ENCODE measurements at regions not wholly inside any gene's neighbourhood (a gene's known extent, or its start where the extent isn't known, plus 50 kb on each side); places are given as distances from the start of the nearest gene placed in this dataset.

- no peaks in the 10 kb centered on the region for H4K20me1 ChIP-seq (ENCODE audit: insufficient read depth, low read length)
- no peaks in the 10 kb centered on the region for H3K27me3 ChIP-seq (ENCODE audit: insufficient read depth, low read length, poor library complexity)
- no peak overlapping the region for H2AFZ ChIP-seq (ENCODE audit: low read depth, low read length)
- H3K9ac ChIP-seq (ENCODE audit: low read depth, low read length), result no peak overlapping the region
- H3K36me3 ChIP-seq (ENCODE audit: insufficient read depth, low read length), result no peaks in the 10 kb centered on the region
- DNase-seq (no peak), ATAC-seq (ENCODE audit: insufficient read depth, low read depth) (no peak)
- H3K79me2 ChIP-seq (ENCODE audit: insufficient read depth, low read length), result no peaks in the 10 kb centered on the region
- no peak overlapping the region for H3K27ac ChIP-seq (ENCODE audit: low read length)
- H3K4me2 ChIP-seq (ENCODE audit: insufficient read depth, low read length), result no peak overlapping the region
- peaks cover 31% of the 10 kb centered on the region for H3K4me1 ChIP-seq (ENCODE audit: insufficient read depth, low read length)
- no peak overlapping the region for H3K4me3 ChIP-seq (ENCODE audit: low read depth in 1 of 2, low read length in 2 of 2)
- TF ChIP-seq CTCF (IDR thresholded peaks at IDR 0.05; ENCODE audit: borderline replicate concordance, extremely low read depth, low read length, poor library complexity, severe bottlenecking) (no peak), EZH2 (IDR thresholded peaks at IDR 0.05; ENCODE audit: borderline replicate concordance, low read depth, low read length, severe bottlenecking) (no peak)
- no peaks in the 10 kb centered on the region for H3K9me3 ChIP-seq (ENCODE audit: insufficient read depth, low read length, severe bottlenecking)
These were observed 108.7 kb upstream of the SSBP2 start for GRCh38 chr5:81859624-81860023.

GRCh38 chr5:81856948-81857928, 106.3 kb upstream of the SSBP2 start:
- no peak overlapping the region for H2AFZ ChIP-seq (ENCODE audit: low read depth, low read length)
- DNase-seq, result peak; percentile 45

GRCh38 chr5:81855591-81855990, 104.7 kb upstream of the SSBP2 start:
- peak overlapping the region; percentile 20 for H3K27ac ChIP-seq (ENCODE audit: low read length)
- no peaks in the 10 kb centered on the region for H4K20me1 ChIP-seq (ENCODE audit: insufficient read depth, low read length)
- H3K36me3 ChIP-seq (ENCODE audit: insufficient read depth, low read length), result no peaks in the 10 kb centered on the region
- H2AFZ ChIP-seq (ENCODE audit: low read depth, low read length), result no peak overlapping the region; the same call in 1 of the 2 replicates
- H3K4me3 ChIP-seq (ENCODE audit: low read depth in 1 of 2, low read length in 2 of 2), result no peak overlapping the region
- H3K4me1 ChIP-seq (ENCODE audit: insufficient read depth, low read length), result peaks cover 54% of the 10 kb centered on the region
- H3K9me3 ChIP-seq (ENCODE audit: insufficient read depth, low read length, severe bottlenecking), result no peaks in the 10 kb centered on the region
- TF ChIP-seq CTCF (IDR thresholded peaks at IDR 0.05; ENCODE audit: borderline replicate concordance, extremely low read depth, low read length, poor library complexity, severe bottlenecking) (no peak), EZH2 (IDR thresholded peaks at IDR 0.05; ENCODE audit: borderline replicate concordance, low read depth, low read length, severe bottlenecking) (no peak)
- peaks cover 19% of the 10 kb centered on the region for H3K79me2 ChIP-seq (ENCODE audit: insufficient read depth, low read length)
- peak overlapping the region; percentile 75; the same call in 1 of the 2 replicates for H3K4me2 ChIP-seq (ENCODE audit: insufficient read depth, low read length)
- no peaks in the 10 kb centered on the region for H3K27me3 ChIP-seq (ENCODE audit: insufficient read depth, low read length, poor library complexity)
- H3K9ac ChIP-seq (ENCODE audit: low read depth, low read length), result no peak overlapping the region; the same call in 1 of the 2 replicates
- ATAC-seq (ENCODE audit: insufficient read depth, low read depth) (no peak), DNase-seq (no peak)

More at GRCh38 chr5:81856948-81857928, 106.3 kb upstream of the SSBP2 start:
- H3K9ac ChIP-seq (ENCODE audit: low read depth, low read length), result no peak overlapping the region
- H3K4me3 ChIP-seq (ENCODE audit: low read depth in 1 of 2, low read length in 2 of 2), result no peak overlapping the region
- no peak overlapping the region for H3K27ac ChIP-seq (ENCODE audit: low read length)
- H4K20me1 ChIP-seq (ENCODE audit: insufficient read depth, low read length), result no peaks in the 10 kb centered on the region
- H3K79me2 ChIP-seq (ENCODE audit: insufficient read depth, low read length), result peaks cover 14% of the 10 kb centered on the region
- TF ChIP-seq CTCF (IDR thresholded peaks at IDR 0.05; ENCODE audit: borderline replicate concordance, extremely low read depth, low read length, poor library complexity, severe bottlenecking) (peak; percentile 64), EZH2 (IDR thresholded peaks at IDR 0.05; ENCODE audit: borderline replicate concordance, low read depth, low read length, severe bottlenecking) (no peak)
- no peak for ATAC-seq (ENCODE audit: insufficient read depth, low read depth)
- H3K9me3 ChIP-seq (ENCODE audit: insufficient read depth, low read length, severe bottlenecking), result no peaks in the 10 kb centered on the region
- H3K36me3 ChIP-seq (ENCODE audit: insufficient read depth, low read length), result no peaks in the 10 kb centered on the region
- H3K4me1 ChIP-seq (ENCODE audit: insufficient read depth, low read length), result peaks cover 45% of the 10 kb centered on the region
- no peak overlapping the region for H3K4me2 ChIP-seq (ENCODE audit: insufficient read depth, low read length)
- H3K27me3 ChIP-seq (ENCODE audit: insufficient read depth, low read length, poor library complexity), result no peaks in the 10 kb centered on the region
